Heart left ventricle (tissue), 13 donors: ENCODE measurements at regions not wholly inside any gene's neighbourhood (a gene's known extent, or its start where the extent isn't known, plus 50 kb on each side); places are given as distances from the start of the nearest gene placed in this dataset.

Experiments
- CTCF ChIP-seq, 12 donors: fragments of 200-600 bp; sonication (generic) in 4 of 12; IDR thresholded peaks; one replicate each; pipeline versions ENCODE4 v1.5.0 to v1.8.0; 2018 to 2022; ENCODE audit warnings: antibody characterized with exemption in 12 of 12, mild to moderate bottlenecking in 5 of 12
- POLR2A ChIP-seq, 2 donors: fragments of 450-650 bp; IDR thresholded peaks; one replicate each; pipeline ENCODE4 v1.6.1; 2017; ENCODE audit warnings: antibody characterized with exemption in 2 of 2, mild to moderate bottlenecking in 2 of 2, moderate library complexity in 2 of 2
- donor health status: ischemic (EF 13 %, LVEDD 7.1; RV severe dilation, severe dysfunction).
- donor health status: DM: no; HTN: yes; CAD: no.
- donor health status: DM: no; HTN: no; CAD: no.
- donor health status: ischemic (EF 25% LVEDD 6.9; RV normal size, moderate dysfunction).
- donor health status: ischemic (EF 25% LVEDD 5.7; RV mildly dilated, moderate dysfunction).
- donor health status: ischemic (EF 35%, LVEDD 5.7; RV mildly dilated, moderate dysfunction).
- donor health status: nonischemic (EF 11% LVEDD 7.7; RV severe dilation, severe dysfunction).
- donor health status: DM: yes; HTN: yes; CAD: no.
- donor health status: PGD.
- donor health status: ischemic (EF 29% LVEDD 5.4; RV normal size, mild dysfunction).
- donor health status: nonischemic (EF 23%, LVEDD 6.1; RV moderate dilation, normal function).

DNA sequence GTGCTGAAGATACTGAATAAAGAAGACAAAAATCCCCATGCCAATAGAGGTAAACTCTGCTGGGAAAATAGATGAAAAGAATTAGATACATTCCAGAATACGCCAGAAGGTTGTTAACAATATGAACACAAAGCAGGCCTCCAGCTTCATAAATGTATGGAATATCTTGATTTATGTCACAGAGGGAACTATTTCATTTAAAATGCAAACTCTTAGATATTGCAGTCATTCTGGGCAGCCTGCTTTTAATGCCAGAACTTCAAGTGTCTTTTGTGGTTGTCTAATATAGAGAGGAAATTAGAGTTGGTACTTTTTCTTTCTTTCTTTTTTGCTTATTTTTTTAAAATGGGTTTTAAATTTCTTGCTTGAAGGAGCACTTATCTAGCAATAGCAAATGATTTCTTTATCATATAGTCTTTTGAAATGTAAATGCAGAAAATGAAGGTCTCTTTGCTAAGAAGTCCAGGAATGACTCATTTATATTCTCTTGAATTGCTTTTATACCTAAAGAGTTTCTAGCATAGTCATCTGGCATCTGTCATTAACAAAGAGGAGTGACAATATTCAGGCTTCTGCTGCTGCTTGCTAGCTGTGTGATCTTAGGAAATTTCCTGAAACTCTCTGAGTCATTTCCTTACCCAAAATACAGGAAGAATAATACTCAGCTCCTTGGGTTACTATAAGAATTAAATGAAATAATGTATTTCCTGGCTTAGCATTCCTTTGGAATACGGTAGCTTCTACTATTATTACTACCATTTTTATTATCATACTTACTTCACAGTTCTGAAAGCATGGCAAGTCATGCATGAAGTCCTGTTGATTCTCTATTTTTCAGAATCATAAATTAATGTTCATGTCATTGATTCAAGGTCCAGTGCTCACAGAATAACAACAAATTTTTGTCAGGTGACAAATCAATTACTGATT lies 527.6 kb downstream of the DIPK2A start:
- TF ChIP-seq CTCF (IDR thresholded peaks at IDR 0.05) (no peak), POLR2A (IDR thresholded peaks at IDR 0.05) (no peak)
